ENCODE measurements at regions not wholly inside any gene's neighbourhood (a gene's known extent, or its start where the extent isn't known, plus 50 kb on each side); places are given as distances from the start of the nearest gene placed in this dataset.

GRCh38 chr3:13253208-13253937, 166.7 kb downstream of the NUP210 start:
- Histone ChIP-seq H3K27me3 (no peaks in the 10 kb centered on the region), H3K9me3 (no peaks in the 10 kb centered on the region), H3K4me1 (no peaks in the 10 kb centered on the region), H3K4me3 (no peak overlapping the region), H3K27ac (no peak overlapping the region), H3K36me3 (no peaks in the 10 kb centered on the region)
- TF ChIP-seq, protein P1, sequence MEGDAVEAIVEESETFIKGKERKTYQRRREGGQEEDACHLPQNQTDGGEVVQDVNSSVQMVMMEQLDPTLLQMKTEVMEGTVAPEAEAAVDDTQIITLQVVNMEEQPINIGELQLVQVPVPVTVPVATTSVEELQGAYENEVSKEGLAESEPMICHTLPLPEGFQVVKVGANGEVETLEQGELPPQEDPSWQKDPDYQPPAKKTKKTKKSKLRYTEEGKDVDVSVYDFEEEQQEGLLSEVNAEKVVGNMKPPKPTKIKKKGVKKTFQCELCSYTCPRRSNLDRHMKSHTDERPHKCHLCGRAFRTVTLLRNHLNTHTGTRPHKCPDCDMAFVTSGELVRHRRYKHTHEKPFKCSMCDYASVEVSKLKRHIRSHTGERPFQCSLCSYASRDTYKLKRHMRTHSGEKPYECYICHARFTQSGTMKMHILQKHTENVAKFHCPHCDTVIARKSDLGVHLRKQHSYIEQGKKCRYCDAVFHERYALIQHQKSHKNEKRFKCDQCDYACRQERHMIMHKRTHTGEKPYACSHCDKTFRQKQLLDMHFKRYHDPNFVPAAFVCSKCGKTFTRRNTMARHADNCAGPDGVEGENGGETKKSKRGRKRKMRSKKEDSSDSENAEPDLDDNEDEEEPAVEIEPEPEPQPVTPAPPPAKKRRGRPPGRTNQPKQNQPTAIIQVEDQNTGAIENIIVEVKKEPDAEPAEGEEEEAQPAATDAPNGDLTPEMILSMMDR (IDR thresholded peaks at IDR 0.05), result no peak
- no peak for TF ChIP-seq POLR2A (IDR thresholded peaks at IDR 0.05)
- DNase-seq, result no peak

GRCh38 chr3:13252207-13252606, 167.9 kb downstream of the NUP210 start:
- H3K4me3 ChIP-seq, result no peak overlapping the region
- no peaks in the 10 kb centered on the region for H3K36me3 ChIP-seq
- no peaks in the 10 kb centered on the region for H3K27me3 ChIP-seq
- no peak overlapping the region for H3K27ac ChIP-seq
- TF ChIP-seq, protein P1 (IDR thresholded peaks at IDR 0.05), result no peak
- no peak for TF ChIP-seq POLR2A (IDR thresholded peaks at IDR 0.05)
- no peak for DNase-seq
- H3K9me3 ChIP-seq, result no peaks in the 10 kb centered on the region
- H3K4me1 ChIP-seq, result no peaks in the 10 kb centered on the region

- DNase-seq, result no peak
- Histone ChIP-seq H3K9me3 (no peaks in the 10 kb centered on the region), H3K27ac (no peak overlapping the region), H3K27me3 (no peaks in the 10 kb centered on the region), H3K36me3 (no peaks in the 10 kb centered on the region), H3K4me1 (no peaks in the 10 kb centered on the region), H3K4me3 (no peak overlapping the region)
- TF ChIP-seq, protein P1 (IDR thresholded peaks at IDR 0.05), result no peak
- no peak for TF ChIP-seq POLR2A (IDR thresholded peaks at IDR 0.05)
Observed at GRCh38 chr3:13251166-13251903, 168.8 kb downstream of the NUP210 start.

GRCh38 chr3:13249664-13250390, 170.3 kb downstream of the NUP210 start:
- Histone ChIP-seq H3K9me3 (no peaks in the 10 kb centered on the region), H3K4me3 (no peak overlapping the region), H3K4me1 (no peaks in the 10 kb centered on the region), H3K36me3 (no peaks in the 10 kb centered on the region), H3K27me3 (no peaks in the 10 kb centered on the region), H3K27ac (no peak overlapping the region)
- no peak for TF ChIP-seq POLR2A (IDR thresholded peaks at IDR 0.05)
- TF ChIP-seq, protein P1 (IDR thresholded peaks at IDR 0.05), result no peak
- no peak for DNase-seq

- Histone ChIP-seq H3K27me3 (no peaks in the 10 kb centered on the region), H3K4me1 (no peaks in the 10 kb centered on the region), H3K27ac (no peak overlapping the region), H3K4me3 (no peak overlapping the region), H3K9me3 (no peaks in the 10 kb centered on the region), H3K36me3 (no peaks in the 10 kb centered on the region)
- TF ChIP-seq POLR2A (IDR thresholded peaks at IDR 0.05), result no peak
- TF ChIP-seq, protein P1 (IDR thresholded peaks at IDR 0.05), result no peak
- no peak for DNase-seq
Observed at GRCh38 chr3:13248640-13249039, 171.5 kb downstream of the NUP210 start.

Data from Peyer's patch (tissue), 4 donors.